DMS 273 (cell line): ENCODE measurements at regions not wholly inside any gene's neighbourhood (a gene's known extent, or its start where the extent isn't known, plus 50 kb on each side); places are given as distances from the start of the nearest gene placed in this dataset.
"Not testable (repeated sequence)": the region's sequence is repeated elsewhere in the genome, so short reads cannot be mapped to it uniquely, and the experiment has no call there.

Experiments
- DNase-seq: peaks from one replicate; lab custom pipeline; 2025; ENCODE audit not compliant: unreplicated experiment; lab: John Stamatoyannopoulos, UW

DNA sequence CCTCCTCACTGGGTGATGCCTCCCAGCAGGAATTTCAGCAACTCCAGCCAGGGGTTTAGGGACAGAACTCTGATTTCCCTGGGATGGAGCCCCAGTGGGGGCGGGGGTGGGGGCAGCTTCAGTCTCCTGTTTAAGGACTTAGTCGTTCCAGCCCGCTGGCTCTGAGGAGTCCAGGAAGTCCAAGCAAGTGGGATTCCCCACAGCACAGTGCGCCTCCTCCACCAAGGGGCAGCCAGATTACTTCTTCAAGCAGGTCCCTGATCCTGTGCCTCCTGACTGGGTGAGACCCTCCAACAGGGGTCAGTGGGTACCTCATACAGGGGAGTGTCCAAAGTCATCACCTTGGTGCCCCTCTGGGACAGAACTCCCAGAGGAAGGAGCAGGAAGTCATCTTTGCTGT lies 1438.4 kb upstream of the B3GALT2 start:
- no peak for DNase-seq

DNA sequence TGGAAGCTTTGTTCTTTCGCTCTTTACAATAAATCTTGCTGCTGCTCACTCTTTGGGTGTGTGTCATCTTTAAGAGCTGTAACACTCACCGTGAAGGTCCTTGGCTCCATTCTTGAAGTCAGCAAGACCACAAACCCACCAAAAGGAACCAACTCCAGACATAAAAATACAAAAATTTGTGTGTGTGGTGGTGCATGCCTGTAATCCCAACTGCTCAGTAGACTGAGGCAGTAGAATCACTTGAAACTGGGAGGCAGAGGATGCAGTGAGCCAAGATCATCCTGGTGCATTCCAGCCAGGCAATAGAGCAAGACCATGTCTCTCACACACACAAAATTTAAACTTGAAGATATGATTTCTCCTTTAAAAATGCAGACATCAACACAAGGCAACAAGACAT lies 1431.7 kb upstream of the B3GALT2 start:
- DNase-seq: no peak

DNA sequence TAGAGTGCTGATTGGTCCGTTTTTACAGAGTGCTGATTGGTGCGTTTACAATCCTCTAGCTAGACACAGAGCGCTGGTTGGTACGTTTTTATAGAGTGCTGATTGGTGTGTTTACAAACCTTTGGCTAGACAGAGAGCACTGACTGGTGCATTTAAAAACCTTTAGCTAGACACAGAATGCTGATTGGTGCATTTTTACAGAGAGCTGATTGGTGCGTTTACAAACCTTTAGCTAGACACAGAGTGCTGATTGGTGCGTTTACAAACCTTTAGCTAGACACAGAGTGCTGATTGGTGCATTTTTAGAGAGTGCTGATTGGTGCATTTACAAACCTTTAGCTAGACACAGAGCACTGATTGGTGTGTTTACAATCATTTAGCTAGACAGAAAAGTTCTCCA lies 1430.9 kb upstream of the B3GALT2 start:
- DNase-seq: not testable (repeated sequence)

DNA sequence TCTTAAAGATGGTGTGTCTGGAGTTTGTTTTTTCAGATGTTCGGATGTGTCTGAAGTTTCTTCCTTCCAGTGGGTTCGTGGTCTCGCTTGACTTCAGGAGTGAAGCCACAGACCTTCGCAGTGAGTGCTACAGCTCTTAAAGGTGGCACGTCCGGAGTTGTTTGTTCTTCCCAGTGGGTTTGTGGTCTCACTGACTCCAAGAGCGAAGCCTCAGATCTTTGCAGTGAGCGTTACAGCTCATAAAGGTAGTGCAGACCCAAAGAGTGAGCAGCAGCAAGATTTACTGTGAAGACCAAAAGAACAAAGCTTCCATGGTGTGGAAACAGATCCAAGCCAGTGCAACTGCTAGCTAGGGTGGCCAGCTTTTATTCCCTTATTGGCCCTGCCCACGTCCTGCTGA lies 1430.4 kb upstream of the B3GALT2 start:
- no peak for DNase-seq

- no peak for DNase-seq
Measured at GRCh38 chr1:194602184-194602583, 1415.8 kb upstream of the B3GALT2 start.

GRCh38 chr1:194600716-194601115 lies 1414.3 kb upstream of the B3GALT2 start:
- DNase-seq: no peak

DNA sequence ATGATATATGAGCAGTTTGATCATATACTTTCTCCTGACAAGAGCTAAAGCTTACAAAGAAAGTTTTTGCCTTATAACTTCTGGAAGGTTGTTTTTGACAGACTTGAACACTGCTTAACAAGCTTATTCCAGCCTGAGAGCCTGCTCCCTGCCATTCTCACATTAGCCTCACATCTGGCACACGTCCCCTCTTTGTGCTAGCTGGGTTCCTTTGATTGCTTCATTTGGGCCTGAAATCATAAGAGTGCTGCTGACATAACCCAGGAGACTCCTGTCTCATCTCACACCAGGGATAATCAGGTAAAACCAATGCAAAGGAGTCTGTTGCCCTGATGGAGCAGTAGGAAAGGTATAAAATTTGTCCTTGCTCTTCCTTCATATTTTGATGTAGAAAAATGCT lies 1411.7 kb upstream of the B3GALT2 start:
- no peak for DNase-seq

DNA sequence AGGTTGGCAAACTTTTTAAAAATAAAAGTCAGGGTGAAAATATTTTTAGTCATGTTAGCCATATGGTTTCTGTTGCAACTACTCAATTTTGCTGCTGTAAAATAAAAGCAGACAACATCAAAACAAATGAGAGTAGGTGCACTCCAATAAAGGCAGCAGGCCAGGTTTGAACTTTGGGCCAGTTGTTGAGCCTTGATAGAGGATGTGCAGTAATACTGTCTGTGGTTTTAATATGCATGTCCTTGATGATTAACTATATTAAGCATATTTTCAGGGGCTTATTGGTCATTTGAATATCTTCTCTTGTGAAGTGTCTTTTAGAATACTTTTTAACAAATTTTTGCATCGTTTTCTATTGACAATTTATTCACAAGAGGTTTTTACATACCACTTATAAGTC lies 1399.9 kb upstream of the B3GALT2 start:
- no peak for DNase-seq

DNA sequence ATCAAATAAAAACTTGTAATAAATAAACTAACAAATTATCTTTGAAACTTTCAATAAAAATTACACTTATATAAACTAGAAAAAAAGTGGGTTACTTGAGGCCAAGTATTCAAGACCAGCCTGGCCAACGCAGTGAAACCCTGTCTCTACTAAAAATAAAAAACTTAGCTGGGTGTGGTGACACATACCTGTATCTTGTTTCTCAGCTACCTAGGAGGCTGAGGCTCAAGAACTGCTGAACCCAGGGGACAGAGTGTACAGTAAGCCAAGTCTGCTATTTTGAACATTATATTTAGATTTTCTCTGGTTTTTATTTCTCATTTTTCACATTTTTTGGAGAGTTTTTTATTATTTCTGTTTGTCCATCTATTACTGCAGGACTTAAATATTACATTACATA lies 1397.6 kb upstream of the B3GALT2 start:
- no peak for DNase-seq

- no peak for DNase-seq
Measured at GRCh38 chr1:194570476-194570875, 1384.1 kb upstream of the B3GALT2 start.

DNA sequence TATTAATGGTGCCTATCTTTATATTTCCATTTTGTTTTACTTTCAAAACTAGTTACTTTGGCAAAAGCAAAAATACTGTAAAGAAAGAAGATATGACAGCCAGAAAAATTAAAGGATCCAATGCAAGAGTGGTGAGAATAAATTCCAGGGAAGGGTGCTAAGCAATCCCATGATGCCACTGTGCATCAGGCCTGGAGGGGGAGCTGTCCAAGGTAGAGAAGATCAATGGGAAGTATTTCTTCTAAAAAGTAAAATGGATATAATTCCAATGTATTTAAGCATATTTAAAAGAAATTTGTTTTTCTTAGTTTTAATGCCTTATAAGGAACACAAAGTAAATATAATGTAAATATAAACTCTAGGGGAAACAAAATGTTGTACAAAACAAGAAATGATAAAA lies 1382.2 kb upstream of the B3GALT2 start:
- DNase-seq: no peak

- no peak for DNase-seq
Measured at GRCh38 chr1:194548071-194548470, 1361.7 kb upstream of the B3GALT2 start.

DNA sequence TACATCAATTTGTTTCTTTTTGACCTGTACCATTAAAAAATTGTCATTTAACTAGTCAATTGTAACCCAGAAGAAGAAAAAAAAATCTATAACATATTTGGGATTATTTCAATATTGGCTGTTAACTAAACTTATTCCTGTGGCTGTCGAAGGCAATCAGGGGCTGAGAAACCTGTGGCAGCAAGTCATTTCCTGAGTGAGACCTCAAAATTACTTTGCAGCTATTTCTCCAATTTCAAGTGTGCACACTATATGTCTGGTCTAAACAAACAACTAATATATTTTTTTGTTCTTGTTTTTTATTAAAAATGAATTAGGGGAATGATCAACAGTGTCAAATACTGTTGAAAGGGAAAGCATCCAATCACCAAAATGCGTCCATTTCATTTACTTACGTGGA lies 1357.6 kb upstream of the B3GALT2 start:
- DNase-seq: no peak

GRCh38 chr1:194538453-194538852 lies 1352.0 kb upstream of the B3GALT2 start:
- no peak for DNase-seq

DNA sequence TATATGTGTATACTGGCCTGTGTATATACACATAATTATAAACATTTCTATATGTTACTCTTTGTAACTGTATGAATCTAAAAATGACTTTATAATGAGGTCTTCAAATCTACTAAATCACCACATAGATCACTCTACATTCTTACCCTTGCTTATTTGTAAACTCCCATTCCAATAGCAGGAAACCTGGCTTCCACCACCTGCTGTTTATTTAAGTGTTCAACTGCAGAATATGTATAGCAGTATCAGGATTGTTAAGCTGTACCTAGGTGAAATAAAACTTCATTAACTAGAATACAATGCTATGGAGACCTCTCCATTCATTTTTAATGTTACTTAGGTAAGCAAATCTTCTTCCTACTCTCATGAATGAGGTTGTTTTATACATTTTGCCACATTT lies 1351.1 kb upstream of the B3GALT2 start:
- no peak for DNase-seq

DNA sequence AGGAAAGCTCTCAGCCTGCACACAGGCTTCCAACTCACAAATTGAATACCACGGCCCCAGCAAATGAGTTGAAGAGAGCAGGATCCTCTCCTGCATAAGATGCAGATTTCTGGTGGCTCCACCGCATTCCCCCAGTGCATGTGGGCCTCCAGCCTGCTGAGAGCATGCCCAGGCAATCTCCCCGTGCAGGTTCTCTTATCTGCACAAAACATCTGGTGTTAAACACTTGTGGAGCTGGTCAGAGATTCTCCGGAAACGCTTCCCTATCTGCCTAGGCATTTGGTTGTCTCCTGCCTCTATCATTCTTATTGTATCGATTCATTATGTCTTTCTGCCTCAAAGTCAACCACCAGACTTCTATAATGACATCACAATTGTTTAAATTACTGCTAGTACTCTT lies 1349.0 kb upstream of the B3GALT2 start:
- DNase-seq: peak; percentile 4

- DNase-seq: no peak
Measured at GRCh38 chr1:194534784-194535183, 1348.4 kb upstream of the B3GALT2 start.

- no peak for DNase-seq
Measured at GRCh38 chr1:194533641-194534040, 1347.2 kb upstream of the B3GALT2 start.

GRCh38 chr1:194517567-194517966 lies 1331.2 kb upstream of the B3GALT2 start:
- no peak for DNase-seq

GRCh38 chr1:194515916-194516315 lies 1329.5 kb upstream of the B3GALT2 start:
- no peak for DNase-seq

DNA sequence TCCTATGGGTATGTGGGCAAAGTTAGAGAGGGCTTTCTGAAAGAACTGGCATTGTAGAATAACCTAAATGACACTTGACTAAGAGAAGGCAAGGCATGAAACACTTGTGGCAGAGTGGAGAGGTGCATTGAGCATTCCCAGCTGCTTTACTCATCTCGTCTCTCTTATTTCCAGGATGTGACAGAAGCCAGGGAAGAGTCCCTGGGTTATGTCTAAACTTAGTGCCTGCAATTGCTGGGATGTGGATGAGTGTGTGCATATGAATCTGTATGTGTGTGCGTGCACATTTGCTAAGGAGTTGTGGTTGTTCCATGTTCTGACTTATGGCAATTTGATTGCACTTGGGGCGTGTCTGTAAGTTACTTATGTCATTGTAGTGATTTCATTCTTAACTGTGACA lies 1326.5 kb upstream of the B3GALT2 start:
- DNase-seq: no peak

GRCh38 chr1:194512345-194512744 lies 1325.9 kb upstream of the B3GALT2 start:
- DNase-seq: no peak

DNA sequence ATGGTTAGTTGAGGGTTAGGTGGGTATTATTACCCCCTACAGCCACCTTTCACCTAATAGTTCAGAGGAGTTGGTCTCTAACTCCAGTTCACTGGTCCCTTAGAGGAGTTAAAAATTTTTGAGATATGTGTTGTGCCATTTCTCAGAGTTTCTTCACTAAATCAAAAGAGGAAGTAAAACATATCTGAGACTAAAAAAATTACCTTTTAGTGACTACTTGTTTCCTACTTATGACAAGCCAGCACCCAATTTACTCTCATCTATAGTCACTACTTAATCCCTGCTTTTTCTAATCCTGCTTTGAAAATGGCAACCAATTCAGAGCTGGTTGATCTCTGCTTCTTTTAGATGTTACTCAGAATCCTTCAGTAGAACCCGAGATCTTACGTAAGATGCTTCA lies 1316.8 kb upstream of the B3GALT2 start:
- no peak for DNase-seq

GRCh38 chr1:194495434-194495833 lies 1309.0 kb upstream of the B3GALT2 start:
- DNase-seq: no peak
